SU-DHL-6 (cell line): ENCODE measurements at regions not wholly inside any gene's neighbourhood (a gene's known extent, or its start where the extent isn't known, plus 50 kb on each side); places are given as distances from the start of the nearest gene placed in this dataset.

Source experiments
- EZH2phosphoT487 ChIP-seq: fragments of 200-600 bp; sonication (generic), shearing (Covaris generic); conservative IDR thresholded peaks from 2 replicates; pipeline ENCODE4 v1.6.1; 2018; ENCODE audit warnings: mild to moderate bottlenecking, antibody characterized with exemption, low read length, moderate library complexity, mixed read lengths
- TF ChIP-seq, protein P1 (sequence below): fragments of 200-600 bp; sonication (generic); IDR thresholded peaks from one replicate; pipeline ENCODE4 v1.5.1; 2017; ENCODE audit warnings: antibody characterized with exemption, mild to moderate bottlenecking, low read length, moderate library complexity; ENCODE audit not compliant: insufficient read depth, poor library complexity, severe bottlenecking

DNA sequence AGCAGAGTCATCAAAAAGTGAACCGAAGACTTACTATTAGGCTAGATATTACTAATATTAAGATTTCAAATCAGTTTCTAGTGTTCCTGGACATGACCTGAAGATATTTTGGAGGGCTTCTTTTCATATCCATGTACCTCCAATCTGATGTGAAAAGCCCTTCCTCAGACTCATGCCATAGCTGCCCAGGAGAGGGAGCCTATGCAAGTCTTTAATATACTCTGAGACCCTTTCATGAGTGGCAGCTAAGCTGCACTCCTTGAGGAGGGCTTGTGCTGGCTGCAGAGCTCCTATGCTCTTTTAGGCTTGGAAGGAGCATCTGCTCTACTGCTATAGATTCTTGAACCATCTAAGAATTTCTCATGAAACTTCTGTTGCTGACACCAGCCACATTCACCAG lies 715.3 kb downstream of the OLFM4 start:
- TF ChIP-seq, protein P1, sequence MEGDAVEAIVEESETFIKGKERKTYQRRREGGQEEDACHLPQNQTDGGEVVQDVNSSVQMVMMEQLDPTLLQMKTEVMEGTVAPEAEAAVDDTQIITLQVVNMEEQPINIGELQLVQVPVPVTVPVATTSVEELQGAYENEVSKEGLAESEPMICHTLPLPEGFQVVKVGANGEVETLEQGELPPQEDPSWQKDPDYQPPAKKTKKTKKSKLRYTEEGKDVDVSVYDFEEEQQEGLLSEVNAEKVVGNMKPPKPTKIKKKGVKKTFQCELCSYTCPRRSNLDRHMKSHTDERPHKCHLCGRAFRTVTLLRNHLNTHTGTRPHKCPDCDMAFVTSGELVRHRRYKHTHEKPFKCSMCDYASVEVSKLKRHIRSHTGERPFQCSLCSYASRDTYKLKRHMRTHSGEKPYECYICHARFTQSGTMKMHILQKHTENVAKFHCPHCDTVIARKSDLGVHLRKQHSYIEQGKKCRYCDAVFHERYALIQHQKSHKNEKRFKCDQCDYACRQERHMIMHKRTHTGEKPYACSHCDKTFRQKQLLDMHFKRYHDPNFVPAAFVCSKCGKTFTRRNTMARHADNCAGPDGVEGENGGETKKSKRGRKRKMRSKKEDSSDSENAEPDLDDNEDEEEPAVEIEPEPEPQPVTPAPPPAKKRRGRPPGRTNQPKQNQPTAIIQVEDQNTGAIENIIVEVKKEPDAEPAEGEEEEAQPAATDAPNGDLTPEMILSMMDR, result no peak
- no peak for TF ChIP-seq EZH2phosphoT487
